NCI-H510A (cell line): ENCODE measurements at regions not wholly inside any gene's neighbourhood (a gene's known extent, or its start where the extent isn't known, plus 50 kb on each side); places are given as distances from the start of the nearest gene placed in this dataset.

Source experiments
- DNase-seq: peaks from one replicate; lab custom pipeline; 2025; lab: John Stamatoyannopoulos, UW

DNA sequence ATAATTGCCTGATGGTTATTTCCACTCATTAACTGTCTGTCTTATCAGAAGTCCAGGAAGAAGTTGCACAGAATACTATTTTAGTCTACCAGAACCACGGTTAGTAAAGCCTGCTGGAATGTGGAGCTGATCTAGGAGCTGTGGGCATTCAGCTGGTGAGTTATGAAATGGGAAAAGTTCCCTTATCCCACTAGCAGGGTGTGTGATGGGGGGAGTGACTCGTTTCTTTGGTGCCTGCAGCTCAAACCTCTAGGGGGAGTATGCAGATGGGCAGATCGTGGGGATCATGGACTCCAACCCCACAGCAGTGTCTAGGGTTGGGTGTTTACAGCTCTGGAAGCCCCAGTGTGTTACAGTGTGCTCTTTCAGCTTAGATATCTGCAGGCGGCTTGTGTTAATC, 305.7 kb upstream of the BOD1L1 start:
- no peak for DNase-seq

DNA sequence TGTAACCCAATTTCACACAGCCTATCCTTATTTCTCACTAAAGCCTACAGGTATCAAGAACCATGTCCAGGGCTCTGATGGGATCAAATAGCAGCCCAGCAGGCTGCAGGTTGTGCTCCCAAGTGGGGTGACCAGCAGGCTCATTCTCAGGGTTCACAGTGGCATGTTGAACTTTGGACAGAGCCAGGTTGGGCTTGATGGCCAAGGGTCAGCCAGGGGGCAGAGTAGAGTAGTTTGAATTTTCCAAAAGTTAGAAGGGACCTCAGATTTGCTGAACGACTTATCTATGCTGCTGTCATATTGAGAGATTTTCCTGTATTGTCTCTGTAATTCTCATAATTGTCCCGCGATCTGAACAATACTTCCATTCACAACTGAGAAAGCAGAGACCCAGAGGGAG, 310.8 kb upstream of the BOD1L1 start:
- no peak for DNase-seq

DNA sequence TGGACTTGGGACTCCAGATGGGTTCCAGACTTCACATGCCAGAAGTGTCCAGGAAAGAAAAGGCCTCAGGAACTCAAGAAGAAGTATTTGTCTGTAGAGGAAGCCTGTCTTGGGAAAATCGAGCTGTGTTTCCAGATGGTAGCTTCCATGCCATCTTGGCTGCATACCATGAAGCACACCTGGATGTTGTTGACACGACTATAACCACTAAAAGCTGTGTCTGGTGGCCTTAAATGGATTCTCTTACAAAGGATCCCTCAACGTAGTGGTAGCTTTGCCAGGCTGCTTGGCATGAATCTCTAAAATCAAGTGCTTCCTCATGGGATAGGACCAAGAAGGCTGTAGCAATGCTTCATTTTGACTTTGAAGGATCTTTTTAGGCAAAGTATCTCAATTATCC, 313.4 kb upstream of the BOD1L1 start:
- no peak for DNase-seq

DNA sequence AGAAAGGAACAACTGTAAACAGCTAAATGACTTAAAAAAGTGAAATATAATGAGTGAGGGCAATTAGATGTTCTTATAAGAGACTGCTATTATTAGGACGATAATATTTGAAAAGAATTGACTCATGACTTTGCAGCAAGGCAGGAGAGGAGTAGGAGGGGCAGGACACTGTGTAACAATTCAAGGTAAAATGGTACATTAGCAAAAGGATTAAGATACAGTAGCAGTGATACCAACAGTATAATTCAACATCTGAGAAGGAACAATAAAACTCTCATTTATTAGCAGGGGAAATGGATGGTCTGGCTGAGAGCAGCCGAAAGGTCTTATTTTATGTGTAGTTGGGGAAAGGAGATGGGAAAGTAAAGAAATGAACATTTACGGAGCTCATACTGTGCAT, 315.5 kb upstream of the BOD1L1 start:
- DNase-seq = no peak

DNA sequence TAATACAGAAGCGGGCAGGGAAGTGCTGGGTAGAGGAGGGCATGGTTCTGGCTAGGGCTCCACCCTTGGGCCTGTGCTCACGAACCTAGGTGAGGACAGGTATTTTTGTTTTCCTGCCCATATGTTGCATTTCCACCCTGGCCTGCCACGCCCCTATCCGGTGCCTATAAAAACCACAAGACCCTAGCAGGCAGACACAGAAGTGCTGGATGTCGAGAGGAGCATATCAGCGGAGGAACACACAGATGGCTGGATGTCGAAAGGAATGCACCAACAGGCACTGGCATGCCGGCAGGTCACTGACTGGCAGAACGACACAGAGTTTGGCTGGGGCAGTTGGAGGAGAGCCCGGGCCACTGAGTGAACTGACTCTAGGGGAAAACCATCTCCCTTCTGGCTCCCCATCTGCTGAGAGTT, 316.6 kb upstream of the BOD1L1 start:
- no peak for DNase-seq

DNA sequence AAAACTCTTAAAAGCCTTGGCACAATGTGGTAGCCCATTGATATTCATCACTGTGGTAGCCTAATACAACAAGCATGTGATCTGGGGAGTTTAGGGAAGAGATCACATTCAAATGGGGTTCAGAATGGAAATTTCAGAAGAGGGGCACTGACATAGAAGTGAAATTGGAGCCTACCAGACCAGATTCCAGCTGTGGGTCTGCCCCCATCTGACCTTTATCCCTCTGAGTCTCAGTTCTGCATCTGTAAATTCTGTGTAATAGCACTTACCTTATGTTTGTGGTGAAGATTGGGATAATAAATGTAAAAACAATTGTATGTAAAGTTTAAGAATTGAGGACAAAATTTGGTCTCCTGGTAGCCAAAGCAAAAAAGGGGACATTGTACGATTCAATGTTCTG, 320.4 kb upstream of the BOD1L1 start:
- no peak for DNase-seq

DNA sequence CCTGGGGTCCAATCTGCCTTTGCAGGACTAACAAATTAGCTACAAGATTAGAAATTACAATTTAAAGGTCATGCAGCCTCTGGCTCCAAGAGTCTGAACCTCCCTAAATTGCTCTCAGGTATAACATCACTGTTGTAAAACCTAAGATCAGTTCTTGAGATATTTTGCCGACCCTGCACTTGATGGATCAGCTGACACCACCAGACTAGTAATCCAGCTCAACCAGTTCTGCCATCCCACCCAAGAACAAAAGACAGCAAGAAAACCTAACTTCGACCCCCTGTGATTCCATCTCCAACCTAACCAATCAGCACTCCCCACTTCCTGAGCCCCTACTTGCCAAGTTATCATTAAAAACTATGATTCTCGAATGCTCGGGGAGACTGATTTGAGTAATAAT, 323.0 kb upstream of the BOD1L1 start:
- no peak for DNase-seq

DNA sequence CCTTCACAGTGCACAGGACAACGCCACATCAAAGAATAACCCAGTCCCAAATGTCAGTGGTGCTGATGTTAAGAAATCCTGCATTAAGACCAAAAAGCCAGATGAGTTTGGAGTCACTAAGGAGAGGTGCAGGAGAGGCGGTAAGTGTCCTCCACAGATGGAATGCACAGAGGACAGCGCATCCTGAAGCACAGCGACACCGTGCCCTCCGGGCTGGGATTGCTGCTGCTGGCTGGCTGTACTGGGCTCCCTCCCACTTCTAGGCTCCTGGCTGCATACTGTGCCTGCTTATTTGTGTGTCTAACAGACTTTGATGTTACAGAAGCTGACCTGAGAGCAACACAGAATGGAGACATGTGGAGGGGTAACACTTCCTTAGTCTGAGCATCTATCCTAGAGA, 325.6 kb upstream of the BOD1L1 start:
- DNase-seq = no peak

DNA sequence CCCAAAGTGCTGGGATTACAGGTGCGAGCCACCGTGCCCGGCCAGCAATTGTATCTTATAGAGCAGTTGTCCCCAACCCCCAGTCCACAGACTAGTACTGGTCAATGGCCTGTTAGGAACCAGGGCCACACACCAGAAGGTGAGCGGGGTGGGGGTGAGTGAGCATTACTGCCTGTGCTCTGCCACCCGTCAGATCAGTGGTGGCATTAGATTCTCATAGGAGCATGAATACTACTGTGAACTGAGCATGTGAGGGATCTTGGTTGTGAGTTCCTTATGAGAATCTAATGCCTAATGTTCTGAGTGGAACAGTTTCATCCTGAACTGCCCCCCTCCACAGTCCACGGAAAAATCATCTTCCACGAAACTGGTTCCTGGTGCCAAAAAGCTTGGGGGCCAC, 328.0 kb upstream of the BOD1L1 start:
- DNase-seq = no peak

DNA sequence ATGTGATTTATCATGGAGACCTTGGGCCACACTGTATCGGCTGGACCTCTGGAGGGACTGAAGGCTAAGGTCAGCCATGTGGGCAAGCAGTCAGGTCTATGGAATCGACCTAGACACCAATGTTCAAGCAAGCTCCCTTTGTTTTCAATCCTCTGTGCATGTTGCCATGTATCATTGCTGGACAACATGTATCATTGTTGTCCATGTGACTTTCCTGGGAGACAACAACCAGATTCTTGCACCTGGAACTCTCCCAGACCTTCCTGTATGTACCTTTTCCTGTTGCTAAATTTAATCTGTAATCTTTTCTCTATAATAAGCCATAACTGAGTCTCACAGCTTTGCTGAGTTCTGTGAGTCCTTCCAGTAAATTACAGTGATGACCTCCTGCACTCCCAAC, 329.4 kb upstream of the BOD1L1 start:
- DNase-seq = no peak

DNA sequence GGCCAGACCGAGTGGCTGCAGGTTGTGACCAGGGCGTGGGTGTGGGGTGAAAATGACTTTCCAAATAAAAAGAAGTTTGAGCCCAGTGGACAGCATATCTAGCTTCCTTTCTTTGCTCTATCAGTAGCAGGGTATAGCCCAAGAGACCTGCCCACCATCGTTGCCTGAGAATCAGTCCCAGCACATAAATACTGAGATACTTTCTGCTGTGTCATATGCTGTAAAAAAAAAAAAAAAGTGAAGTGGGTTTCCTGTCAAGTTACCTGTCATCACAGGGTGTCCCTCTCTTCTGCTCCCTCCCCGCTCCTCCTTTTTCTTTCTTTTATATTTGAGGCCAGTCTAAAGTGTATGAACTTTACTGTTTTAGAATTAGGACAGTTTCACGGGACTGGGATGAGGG, 330.3 kb upstream of the BOD1L1 start:
- no peak for DNase-seq

DNA sequence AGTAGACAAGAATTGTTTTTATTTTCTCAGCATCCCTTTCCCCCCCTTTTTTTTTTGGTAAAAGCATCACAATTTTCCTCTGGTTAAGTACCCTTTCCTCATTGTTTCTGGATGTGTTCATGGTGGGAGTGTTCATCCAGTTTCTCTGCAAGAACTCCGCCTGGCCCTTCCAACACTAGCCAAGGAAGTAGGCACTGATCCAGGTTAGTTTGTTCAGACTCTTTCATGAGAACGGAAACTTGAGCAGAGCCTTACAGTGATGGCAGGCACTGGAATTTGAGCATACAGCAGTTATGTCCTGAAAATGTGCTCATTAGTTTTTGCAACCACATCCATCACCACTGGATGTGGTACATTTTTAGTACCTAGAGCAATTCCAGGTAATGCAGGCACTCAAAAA, 336.1 kb upstream of the BOD1L1 start:
- no peak for DNase-seq

DNA sequence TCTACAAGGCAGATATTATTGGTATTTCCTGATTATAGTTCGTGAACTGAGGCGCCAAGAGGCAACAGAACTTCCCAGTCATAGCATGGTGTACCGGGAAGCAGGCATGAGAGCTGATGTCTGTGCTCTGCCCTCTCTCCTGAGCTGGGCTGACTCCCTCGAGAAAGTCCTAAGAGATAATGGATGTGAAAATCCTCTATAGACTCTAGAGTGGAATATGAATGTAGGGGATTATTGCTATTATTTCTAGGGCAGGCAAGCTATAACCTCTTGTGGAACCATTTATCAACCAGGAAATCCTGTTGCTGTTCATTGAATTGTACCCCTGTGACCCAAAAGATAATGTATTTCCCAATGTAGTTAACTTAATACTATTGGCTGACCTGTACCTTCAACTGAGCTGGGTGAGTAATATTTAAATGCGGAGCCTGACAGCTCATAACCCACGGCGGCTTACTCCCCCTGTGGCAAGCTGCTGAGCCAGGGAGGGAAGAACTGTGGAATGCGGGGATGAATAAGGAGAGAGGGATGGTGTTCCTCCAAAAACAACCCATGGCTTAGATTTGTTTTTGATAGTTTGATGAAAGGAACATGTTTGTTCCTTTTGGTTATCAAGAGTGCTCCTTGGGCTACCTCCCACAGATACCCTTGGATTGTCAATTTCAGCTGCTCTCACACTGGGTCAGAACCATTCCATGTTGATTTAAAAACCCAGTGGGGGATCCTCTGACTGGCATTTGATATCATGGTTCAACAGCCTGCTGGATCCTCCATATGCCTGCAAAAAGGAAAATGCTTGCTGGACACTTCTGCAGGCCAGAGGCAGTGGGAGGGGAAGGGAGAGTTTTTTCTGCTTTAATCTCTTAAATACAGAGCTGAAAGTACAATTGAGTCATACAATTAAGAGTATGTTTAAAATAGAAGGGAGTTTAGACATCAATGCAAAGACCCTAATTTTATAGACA, 339.0 kb upstream of the BOD1L1 start:
- no peak for DNase-seq

DNA sequence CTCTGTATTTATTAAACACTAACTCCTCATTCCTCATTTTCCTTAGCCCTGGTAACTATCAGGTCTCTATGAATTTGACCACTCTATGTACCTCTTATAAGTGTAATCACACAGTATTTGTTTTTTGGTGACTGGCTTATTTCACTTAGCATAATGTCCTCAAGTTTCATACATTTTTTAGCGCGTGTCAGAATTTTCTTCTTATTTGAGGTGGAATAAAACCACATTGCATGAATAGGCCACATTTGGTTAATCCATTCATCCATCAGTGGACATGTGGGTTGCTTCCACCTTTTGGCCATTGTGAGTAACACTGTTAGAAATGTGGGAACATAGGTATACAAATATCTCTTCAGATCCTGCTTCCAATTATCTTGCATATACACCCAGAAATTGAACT, 341.2 kb upstream of the BOD1L1 start:
- no peak for DNase-seq

DNA sequence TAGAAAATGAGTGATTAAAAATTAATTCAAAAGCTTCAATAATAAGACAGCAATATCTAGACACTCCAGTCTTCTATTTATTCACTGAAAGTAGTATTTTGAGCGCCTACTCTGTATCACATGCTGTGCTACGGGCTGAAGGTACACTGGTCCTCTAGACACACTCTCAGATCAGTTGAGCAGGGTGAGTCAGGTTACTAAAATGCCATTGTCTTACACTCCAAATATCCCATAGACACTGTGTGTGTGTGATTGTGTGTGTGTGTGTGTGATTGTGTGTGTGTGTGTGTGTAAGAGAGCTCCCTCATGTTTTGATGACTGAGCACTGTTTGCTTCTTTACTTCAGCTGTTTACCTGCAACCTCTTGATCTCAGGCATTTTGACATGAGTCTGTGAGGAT, 342.8 kb upstream of the BOD1L1 start:
- no peak for DNase-seq

DNA sequence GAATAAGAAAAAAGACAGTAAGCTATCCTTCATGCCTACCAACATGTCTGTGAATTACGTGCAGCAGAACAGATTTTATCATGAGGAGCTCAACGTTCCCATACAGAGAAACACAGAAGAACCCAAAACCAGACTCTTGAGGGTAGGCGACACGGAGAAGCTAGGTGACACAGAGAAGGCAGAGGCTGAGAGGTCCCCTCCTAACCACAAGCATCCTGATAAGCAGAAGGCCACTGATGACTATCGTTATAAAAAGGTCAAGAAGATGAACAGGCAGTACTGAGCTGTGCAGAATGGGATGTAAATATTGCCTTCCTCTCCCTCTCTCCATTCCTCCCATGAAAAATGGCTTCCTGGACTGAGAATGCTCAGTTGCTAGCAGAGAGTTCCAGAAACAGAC, 350.2 kb upstream of the BOD1L1 start:
- DNase-seq = no peak

DNA sequence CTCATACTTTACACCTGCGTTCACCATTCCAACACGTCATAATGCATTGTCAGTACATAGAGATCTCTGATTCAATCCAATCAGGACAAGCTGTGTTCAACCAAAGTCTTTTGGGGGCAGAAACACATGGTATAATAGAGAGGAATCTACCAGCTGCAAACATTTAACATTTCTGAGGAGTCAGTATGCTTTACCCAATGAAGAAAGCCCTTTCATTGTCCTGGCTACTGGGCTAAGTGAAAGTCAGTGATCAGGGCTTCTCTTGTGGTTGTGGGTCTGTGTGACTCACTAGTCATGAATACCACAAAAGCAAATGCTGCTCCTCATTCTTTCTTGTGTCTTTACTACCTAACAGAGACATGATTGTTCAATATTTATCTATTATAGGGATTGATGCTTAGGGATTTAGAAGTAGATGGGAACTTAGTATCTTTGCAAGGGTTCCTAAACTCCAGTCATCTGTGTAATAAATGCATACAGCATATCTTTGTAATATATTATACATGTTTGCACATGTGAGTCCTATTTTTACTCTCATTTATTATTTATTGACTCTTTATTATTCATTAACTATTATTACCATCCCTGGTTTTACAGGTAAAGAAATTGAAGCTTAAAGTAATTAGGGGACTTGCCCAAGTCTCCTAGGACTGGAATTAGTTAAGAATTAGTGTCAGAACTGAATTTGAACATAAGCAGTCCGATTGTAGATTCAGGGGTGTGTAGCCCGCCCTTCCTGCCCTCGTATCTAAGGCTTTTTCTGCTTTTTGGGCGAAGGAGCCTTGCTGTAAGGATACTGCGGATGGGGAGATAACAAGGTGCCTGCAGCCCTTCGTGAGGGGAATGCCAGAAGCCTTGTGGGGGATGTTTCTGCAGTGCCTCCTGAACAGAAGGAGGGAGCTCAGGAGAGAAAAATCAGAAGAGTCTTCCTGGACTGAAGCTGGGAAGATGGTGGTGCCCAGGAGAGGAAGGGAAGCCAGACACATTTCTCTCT, 353.1 kb upstream of the BOD1L1 start:
- no peak for DNase-seq

DNA sequence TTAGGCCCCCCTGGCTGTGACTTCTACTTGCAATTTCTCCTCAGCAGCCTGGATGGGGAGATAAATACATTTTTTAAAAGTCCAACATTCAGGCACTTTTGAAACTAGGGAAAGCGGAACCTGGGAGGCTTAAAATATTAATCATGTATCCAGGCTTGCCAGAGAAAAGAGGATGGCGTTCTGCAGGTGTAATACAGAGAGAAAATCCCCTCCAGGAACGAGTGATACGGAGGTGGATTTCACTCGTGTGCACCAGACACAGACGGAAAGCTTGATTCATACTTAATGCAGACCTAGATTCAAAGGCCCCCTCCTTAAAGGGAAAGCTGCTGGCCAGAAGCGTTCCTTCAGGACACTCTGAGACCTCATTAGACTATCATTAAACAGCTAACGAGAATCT, 354.0 kb upstream of the BOD1L1 start:
- no peak for DNase-seq

DNA sequence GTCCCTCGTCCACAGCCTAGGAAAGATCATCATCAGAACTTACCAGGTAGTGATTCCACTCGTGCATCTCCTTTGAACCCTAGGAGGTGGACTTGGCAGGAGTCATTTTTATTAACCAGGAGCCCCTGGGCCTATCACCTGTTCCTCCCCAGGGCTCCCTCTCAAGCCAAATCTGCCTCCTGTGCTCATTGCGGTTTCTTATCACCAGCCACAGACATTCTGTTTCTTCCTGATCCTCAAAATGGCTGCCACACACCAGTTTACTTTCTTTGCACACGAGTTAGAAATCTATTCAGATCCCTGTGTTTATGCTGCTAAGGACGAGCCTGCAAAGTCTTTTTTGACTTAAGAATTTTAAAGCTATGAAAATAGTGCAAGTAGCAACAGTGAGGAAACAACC, 354.5 kb upstream of the BOD1L1 start:
- DNase-seq = no peak

DNA sequence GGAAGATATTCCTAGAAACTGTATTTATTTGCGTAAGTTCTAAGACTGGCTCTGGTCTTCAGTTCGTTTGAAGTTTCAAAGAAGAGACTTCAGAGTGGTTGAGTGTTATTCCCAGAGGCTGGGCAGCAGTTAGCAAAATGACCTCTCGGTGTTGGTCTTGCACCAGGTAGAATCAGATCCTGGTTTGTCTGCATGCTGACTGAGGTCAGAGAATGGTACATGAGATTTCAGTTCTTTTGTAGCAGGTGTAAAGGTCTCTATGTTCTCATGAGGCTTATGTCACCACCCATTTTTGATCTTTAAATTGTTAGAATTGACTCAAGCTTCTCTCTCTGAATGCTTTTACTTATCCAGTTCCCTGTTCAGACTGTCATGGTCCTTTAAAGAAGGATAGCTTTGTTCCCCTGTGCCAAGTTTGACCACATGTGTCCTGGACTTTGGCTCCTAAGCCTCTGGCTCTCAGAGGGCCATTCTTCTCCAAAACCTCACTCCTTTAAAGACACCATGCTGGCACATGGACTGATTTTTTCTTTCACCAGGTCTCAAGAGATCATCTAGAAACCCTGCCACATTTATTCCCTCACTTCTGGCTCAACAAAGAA, 355.8 kb upstream of the BOD1L1 start:
- DNase-seq = no peak

DNA sequence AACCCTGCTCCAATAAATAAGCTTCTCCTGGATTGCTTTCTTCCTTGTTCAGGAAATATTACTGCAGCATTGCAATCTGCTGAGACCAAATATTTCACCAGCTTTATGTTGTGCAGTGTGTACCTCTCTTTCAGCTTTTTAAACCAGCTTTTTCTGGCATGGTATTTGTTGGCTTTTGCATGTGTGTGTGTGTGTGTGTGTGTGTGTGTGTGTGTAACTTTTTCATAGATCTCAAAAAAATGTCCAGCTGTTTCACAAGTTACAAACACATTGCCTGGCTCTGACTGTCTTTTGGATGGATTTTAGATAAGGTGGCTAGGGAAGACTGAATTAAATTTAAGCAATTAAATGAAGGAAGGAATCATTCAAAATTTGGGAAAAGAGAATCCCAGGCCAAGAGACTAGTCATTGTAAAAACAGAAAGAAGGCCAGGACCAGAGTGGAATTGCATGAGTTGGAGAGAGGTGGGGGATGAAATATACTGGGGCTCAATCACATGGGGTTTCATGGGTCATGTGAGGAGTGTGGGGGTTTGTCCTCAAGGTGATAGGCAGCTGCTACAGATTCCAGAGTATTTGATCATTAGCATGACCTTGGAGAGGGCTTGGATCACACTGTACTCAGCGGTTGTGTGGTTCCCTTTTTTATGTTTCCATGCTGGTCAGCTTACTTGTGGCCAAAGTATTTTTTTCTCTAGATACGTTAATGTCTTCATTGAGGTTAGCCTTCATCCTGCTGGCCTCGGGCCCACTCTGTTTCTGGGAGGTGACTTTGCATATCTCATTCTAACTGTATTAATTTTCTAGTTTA, 357.7 kb upstream of the BOD1L1 start:
- no peak for DNase-seq

DNA sequence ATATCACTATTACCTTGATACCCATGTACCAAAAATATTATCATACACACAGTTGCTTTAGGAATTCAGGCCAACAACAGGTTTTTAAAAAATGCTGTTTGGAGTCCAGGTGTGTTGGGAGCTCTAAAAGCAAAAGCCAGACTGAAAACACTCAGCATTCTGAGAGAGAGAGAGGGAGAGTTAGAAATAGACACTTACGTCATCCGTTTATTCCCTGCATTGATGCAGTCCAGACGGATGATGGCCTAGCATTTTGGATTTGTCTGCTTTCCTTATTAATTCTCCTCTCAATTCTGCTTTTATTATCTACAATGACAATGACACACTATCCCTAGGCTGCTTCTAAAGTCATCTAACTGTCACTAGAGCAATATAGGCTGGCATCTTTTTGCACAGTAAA, 358.3 kb upstream of the BOD1L1 start:
- no peak for DNase-seq
